OCI-LY7 (cell line): ENCODE measurements at regions not wholly inside any gene's neighbourhood (a gene's known extent, or its start where the extent isn't known, plus 50 kb on each side); places are given as distances from the start of the nearest gene placed in this dataset.

Experiments used
- CTCF ChIP-seq: fragments of 200-600 bp; sonication (generic); conservative IDR thresholded peaks from 2 replicates; pipeline ENCODE4 v1.5.1; 2014; ENCODE audit warnings: mild to moderate bottlenecking, antibody characterized with exemption, low read length, moderate library complexity, mixed read lengths
- EZH2phosphoT487 ChIP-seq: fragments of 200-600 bp; sonication (generic); IDR thresholded peaks from 2 replicates; pipeline ENCODE4 v1.6.1; 2018; ENCODE audit warnings: low read depth, borderline replicate concordance, mild to moderate bottlenecking, mixed run types, antibody characterized with exemption, low read length, moderate library complexity, mixed read lengths

- no peak for TF ChIP-seq CTCF
- no peak for TF ChIP-seq EZH2phosphoT487
These were observed 217.8 kb upstream of the CST7 start for GRCh38 chr20:24731312-24731711.
